Esophagus muscularis mucosa (tissue), 4 donors: ENCODE measurements at regions not wholly inside any gene's neighbourhood (a gene's known extent, or its start where the extent isn't known, plus 50 kb on each side); places are given as distances from the start of the nearest gene placed in this dataset.

Experiments used
- DNase-seq: peaks from one replicate; pipeline ENCODE4 v3.0.0-alpha.2; 2017; ENCODE audit errors: extremely low spot score
- H3K27ac ChIP-seq, 4 donors: fragments of 200-600 bp; sonication (generic); replicated peaks in 1 of 4; 1 replicate in 3 of 4; 2 replicates in 1 of 4; pipeline ENCODE4 v1.5.1; 2016 to 2019; ENCODE audit warnings: mild to moderate bottlenecking in 1 of 4
- H3K27me3 ChIP-seq, 4 donors: fragments of 200-600 bp; sonication (generic); one replicate each; pipeline versions ENCODE4 v1.5.1 to v1.6.0; 2016 to 2019
- H3K36me3 ChIP-seq, 4 donors: fragments of 200-600 bp; sonication (generic); one replicate each; pipeline ENCODE4 v1.5.1; 2016 to 2019
- H3K4me1 ChIP-seq, 4 donors: fragments of 200-600 bp; sonication (generic); one replicate each; pipeline ENCODE4 v1.5.1; 2016 to 2019
- H3K4me3 ChIP-seq, 4 donors: fragments of 200-600 bp; sonication (generic); 1 replicate in 2 of 4; 2 replicates in 2 of 4; pipeline ENCODE4 v1.5.1; 2016 to 2019; ENCODE audit warnings: mild to moderate bottlenecking in 4 of 4, moderate library complexity in 1 of 4
- H3K9me3 ChIP-seq, 4 donors: fragments of 200-600 bp; sonication (generic); 1 replicate in 3 of 4; 2 replicates in 1 of 4; pipeline ENCODE4 v1.5.1; 2016 to 2019
- EP300 ChIP-seq: sonication (generic); formaldehyde crosslinking; IDR thresholded peaks from one replicate; pipeline ENCODE4 v1.6.1; 2017; ENCODE audit warnings: antibody characterized with exemption
- POLR2A ChIP-seq: fragments of 450-650 bp; IDR thresholded peaks from one replicate; pipeline ENCODE4 v1.6.1; 2017; ENCODE audit warnings: antibody characterized with exemption, moderate library complexity, mild to moderate bottlenecking, low read depth
- POLR2AphosphoS5 ChIP-seq, 2 donors: sonication (generic); formaldehyde crosslinking; IDR thresholded peaks; one replicate each; pipeline ENCODE4 v1.6.1; 2017; ENCODE audit warnings: antibody characterized with exemption in 2 of 2
- WGBS: methylation state at CpG from one replicate; pipeline ENCODE4 v1.1.5; 2018; 5-methylcytosine and 5-hydroxymethylcytosine counted together
- intact Hi-C: fragments of 100-400 bp; cut with DNase I; formaldehyde crosslinking; loops from one replicate; pipeline ENCODE4 v1.15.1; 2023
- TF ChIP-seq, protein P1 (sequence below), 3 experiments: fragments of 200-600 bp in 2 of 3; fragments of 450-650 bp in 1 of 3; sonication (generic) in 2 of 3; IDR thresholded peaks; one replicate each; pipeline ENCODE4 v1.5.1; 2017 to 2019; ENCODE audit warnings: antibody characterized with exemption in 3 of 3, mild to moderate bottlenecking in 2 of 3, moderate library complexity in 1 of 3

DNA sequence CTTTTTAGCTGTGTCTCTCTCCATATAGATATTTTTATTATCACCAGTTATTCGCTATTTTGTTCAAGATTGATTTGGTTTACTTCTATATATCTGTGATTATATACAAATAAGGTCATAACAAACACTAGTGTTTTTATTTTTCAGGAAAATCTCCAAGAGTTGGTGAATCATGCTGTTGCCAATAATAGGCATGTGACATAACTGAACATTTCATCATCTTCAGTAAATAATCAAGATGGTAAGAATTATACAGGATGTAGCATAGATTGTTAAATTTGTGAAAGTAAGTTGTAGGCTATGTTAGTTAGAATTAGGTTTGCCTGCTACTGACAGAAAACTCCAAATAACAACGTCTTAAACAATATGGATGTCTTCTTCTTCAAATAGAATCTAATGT is 240.9 kb upstream of the PDE3A start:
- WGBS: 92% methylated on average over 2 of the region's 2 CpGs
- H3K36me3 ChIP-seq: no peaks in the 10 kb centered on the region
- H3K27me3 ChIP-seq: no peaks in the 10 kb centered on the region
- no peak for DNase-seq
- intact Hi-C loops: no loop called here
- no peak overlapping the region for H3K4me3 ChIP-seq
- H3K27ac ChIP-seq: no peak overlapping the region
- peaks cover 4 to 25% (median 11%) of the 10 kb centered on the region in 4 donors for H3K4me1 ChIP-seq
- TF ChIP-seq POLR2A (no peak), EP300 (no peak), POLR2AphosphoS5 (IDR thresholded peaks at IDR 0.05) (no peak)
- TF ChIP-seq, protein P1, sequence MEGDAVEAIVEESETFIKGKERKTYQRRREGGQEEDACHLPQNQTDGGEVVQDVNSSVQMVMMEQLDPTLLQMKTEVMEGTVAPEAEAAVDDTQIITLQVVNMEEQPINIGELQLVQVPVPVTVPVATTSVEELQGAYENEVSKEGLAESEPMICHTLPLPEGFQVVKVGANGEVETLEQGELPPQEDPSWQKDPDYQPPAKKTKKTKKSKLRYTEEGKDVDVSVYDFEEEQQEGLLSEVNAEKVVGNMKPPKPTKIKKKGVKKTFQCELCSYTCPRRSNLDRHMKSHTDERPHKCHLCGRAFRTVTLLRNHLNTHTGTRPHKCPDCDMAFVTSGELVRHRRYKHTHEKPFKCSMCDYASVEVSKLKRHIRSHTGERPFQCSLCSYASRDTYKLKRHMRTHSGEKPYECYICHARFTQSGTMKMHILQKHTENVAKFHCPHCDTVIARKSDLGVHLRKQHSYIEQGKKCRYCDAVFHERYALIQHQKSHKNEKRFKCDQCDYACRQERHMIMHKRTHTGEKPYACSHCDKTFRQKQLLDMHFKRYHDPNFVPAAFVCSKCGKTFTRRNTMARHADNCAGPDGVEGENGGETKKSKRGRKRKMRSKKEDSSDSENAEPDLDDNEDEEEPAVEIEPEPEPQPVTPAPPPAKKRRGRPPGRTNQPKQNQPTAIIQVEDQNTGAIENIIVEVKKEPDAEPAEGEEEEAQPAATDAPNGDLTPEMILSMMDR (IDR thresholded peaks at IDR 0.05): no peak
- H3K9me3 ChIP-seq: no peaks in the 10 kb centered on the region

DNA sequence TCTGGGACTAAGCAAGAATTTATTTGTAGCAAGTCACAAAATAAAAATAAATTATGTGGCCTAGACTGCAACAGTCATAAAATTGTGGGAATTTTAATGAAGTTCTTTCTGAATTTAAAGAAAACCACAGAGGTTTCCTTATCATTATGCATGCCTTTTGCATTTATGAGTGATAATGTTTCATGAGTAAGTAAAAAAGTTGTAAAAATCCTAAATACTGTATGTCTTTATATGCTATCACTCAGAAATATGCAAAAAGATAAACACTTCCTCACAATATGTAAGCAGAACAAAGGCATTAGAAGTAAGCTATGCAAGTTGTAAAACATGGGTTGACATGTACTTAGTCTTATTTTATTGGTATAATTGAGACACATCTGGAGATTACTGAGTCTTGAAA is 239.4 kb upstream of the PDE3A start:
- H3K27ac ChIP-seq: no peak overlapping the region
- no peaks in the 10 kb centered on the region for H3K36me3 ChIP-seq

DNA sequence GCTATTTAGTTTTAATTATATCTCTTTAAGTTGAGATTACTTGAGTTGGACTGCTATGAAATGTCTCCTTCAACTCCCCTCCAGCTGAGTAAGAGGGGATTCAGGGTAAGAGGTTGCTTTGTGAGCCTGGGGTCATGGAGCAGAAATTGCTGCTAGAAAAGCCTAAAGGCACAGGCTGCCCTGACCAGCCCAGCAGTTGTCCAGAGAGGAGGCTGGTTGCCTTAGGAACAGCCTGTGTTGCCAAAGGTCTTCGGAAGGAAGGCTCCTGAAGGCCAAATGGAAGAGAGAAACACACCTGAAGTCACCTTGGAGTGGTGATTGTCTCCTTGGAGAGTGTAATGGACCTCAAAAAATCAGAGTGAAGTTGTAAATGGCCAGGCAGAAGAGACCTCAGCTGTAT is 235.5 kb upstream of the PDE3A start:
- Histone ChIP-seq H3K27ac (no peak overlapping the region), H3K4me1 (no peaks in the 10 kb centered on the region), H3K4me3 (no peak overlapping the region), H3K36me3 (no peaks in the 10 kb centered on the region), H3K27me3 (no peaks in the 10 kb centered on the region), H3K9me3 (no peaks in the 10 kb centered on the region)
- intact Hi-C loops: no loop called here
- no peak for DNase-seq
- TF ChIP-seq POLR2A (no peak), POLR2AphosphoS5 (IDR thresholded peaks at IDR 0.05) (no peak), EP300 (no peak)
- TF ChIP-seq, protein P1 (IDR thresholded peaks at IDR 0.05): no peak
- WGBS: 88% methylated on average over 1 of the region's 1 CpG

More for the DNA sequence above, 239.4 kb upstream of the PDE3A start:
- DNase-seq: no peak
- TF ChIP-seq EP300: no peak
- TF ChIP-seq POLR2AphosphoS5 (IDR thresholded peaks at IDR 0.05): no peak
- no peak for TF ChIP-seq POLR2A
- TF ChIP-seq, protein P1 (IDR thresholded peaks at IDR 0.05): no peak
- Histone ChIP-seq H3K4me1 (peaks cover 4 to 17% (median 7%) of the 10 kb centered on the region in 4 donors), H3K27me3 (no peaks in the 10 kb centered on the region), H3K4me3 (no peak overlapping the region), H3K9me3 (no peaks in the 10 kb centered on the region)
- intact Hi-C loops: no loop called here

DNA sequence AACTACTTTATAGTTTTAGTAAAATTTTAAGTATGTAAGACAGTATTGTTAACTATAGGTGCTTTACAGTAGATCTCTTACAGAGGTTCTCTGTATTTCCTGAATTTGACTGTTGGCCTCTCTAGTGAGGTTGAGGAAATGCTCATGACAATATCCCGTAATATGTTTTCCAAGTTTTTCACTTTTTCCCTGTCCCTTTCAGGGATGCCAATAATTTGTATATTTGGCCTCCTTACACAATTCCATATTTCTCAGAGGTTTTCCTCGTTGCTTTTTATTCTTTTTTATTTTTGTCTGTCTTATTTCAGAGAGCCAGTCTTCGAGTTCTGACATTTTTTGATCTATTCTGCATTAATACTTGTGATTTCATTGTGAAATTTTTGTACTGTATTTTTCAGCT is 233.7 kb upstream of the PDE3A start:
- no peak overlapping the region for H3K27ac ChIP-seq
- H3K27me3 ChIP-seq: no peaks in the 10 kb centered on the region
- no peaks in the 10 kb centered on the region for H3K4me1 ChIP-seq
- H3K9me3 ChIP-seq: no peaks in the 10 kb centered on the region
- DNase-seq: no peak
- 70% methylated on average over 3 of the region's 3 CpGs for WGBS
- intact Hi-C loops: no loop called here
- TF ChIP-seq EP300: no peak
- TF ChIP-seq POLR2A: no peak
- TF ChIP-seq, protein P1 (IDR thresholded peaks at IDR 0.05): no peak
- TF ChIP-seq POLR2AphosphoS5 (IDR thresholded peaks at IDR 0.05): no peak
- no peak overlapping the region for H3K4me3 ChIP-seq
- no peaks in the 10 kb centered on the region for H3K36me3 ChIP-seq

DNA sequence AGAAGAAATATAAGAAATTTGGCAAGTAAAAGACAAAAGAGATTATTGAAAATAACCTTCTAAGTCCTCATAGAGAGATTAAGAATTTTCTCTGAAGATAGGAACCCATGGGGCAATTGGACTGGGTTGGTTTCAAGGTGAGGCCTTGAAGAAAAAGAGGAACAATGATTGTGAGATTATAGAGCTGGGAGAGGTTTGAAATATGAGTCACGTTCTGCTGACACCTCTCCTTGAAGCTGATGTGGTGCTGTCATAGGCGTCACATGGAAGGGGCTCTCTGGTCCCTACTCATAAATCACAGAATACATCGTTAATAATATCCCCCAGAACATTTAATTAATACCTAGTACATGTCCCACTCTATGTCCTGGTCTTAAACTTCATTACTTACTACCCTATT is 227.6 kb upstream of the PDE3A start:
- no peaks in the 10 kb centered on the region for H3K27me3 ChIP-seq
- no peaks in the 10 kb centered on the region for H3K9me3 ChIP-seq
- TF ChIP-seq, protein P1 (IDR thresholded peaks at IDR 0.05): no peak
- TF ChIP-seq POLR2AphosphoS5 (IDR thresholded peaks at IDR 0.05): no peak
- no peak for TF ChIP-seq POLR2A
- TF ChIP-seq EP300: no peak
- no peaks in the 10 kb centered on the region for H3K36me3 ChIP-seq
- DNase-seq: no peak
- intact Hi-C loops: no loop called here
- H3K27ac ChIP-seq: no peak overlapping the region
- 88% methylated on average over 3 of the region's 3 CpGs for WGBS
- peaks cover 2 to 13% (median 10%) of the 10 kb centered on the region in 4 donors for H3K4me1 ChIP-seq
- no peak overlapping the region for H3K4me3 ChIP-seq
